Activated CD4-positive, alpha-beta T cell treated with anti-CD3 and anti-CD28 coated beads for 24 hours (primary cell): ENCODE measurements at regions not wholly inside any gene's neighbourhood (a gene's known extent, or its start where the extent isn't known, plus 50 kb on each side); places are given as distances from the start of the nearest gene placed in this dataset.

Source experiments
- DNase-seq, 2 donors: peaks; one replicate each; pipeline ENCODE4 v3.0.0-alpha.2; 2020; ENCODE audit warnings: low read depth in 2 of 2

- DNase-seq: no peak
Measured at GRCh38 chr13:40496035-40496810, 170.2 kb downstream of the FOXO1 start.

GRCh38 chr13:40498461-40498860 lies 168.0 kb downstream of the FOXO1 start:
- no peak for DNase-seq

GRCh38 chr13:40502236-40502635 lies 164.2 kb downstream of the FOXO1 start:
- no peak for DNase-seq

GRCh38 chr13:40503011-40503410 lies 163.4 kb downstream of the FOXO1 start:
- DNase-seq: no peak

- no peak for DNase-seq
Measured at GRCh38 chr13:40503966-40504591, 162.4 kb downstream of the FOXO1 start.

- DNase-seq: no peak
Measured at GRCh38 chr13:40504641-40505040, 161.8 kb downstream of the FOXO1 start.

- DNase-seq: no peak
Measured at GRCh38 chr13:40505196-40505595, 161.2 kb downstream of the FOXO1 start.
